HCT116 (cell line): ENCODE measurements at regions not wholly inside any gene's neighbourhood (a gene's known extent, or its start where the extent isn't known, plus 50 kb on each side); places are given as distances from the start of the nearest gene placed in this dataset.

Source experiments
- ATAC-seq: fragments of 200-7000 bp; cut with Tn5 transposase; 2 replicates; pipeline ENCODE4 v1.9.1; 2020; ENCODE audit warnings: mild to moderate bottlenecking, moderate library complexity
- BruUV-seq: library from RNA; stranded (reverse); fragments of 400-500 nt; replicated peaks from 2 replicates; lab custom pipeline; 2021; lab: Mats Ljungman, UMichigan
- CTCF ChIA-PET: fragments of 300-600 bp; sonication (Branson Sonifier 250); formaldehyde crosslinking; loops from one replicate; lab custom pipeline; 2021; ENCODE audit warnings: antibody characterized with exemption; lab: Charles Lee
- POLR2A ChIA-PET: fragments of 300-600, 350-600 bp; sonication (Branson Sonifier 250); formaldehyde crosslinking; loops from one replicate; lab custom pipeline; 2021; ENCODE audit warnings: antibody characterized with exemption; lab: Charles Lee
- RAD21 ChIA-PET, 2 experiments: fragments of 300-600 bp; sonication (Branson Sonifier 250); formaldehyde crosslinking; loops; one replicate each; lab custom pipeline; 2023; ENCODE audit warnings: low total read pairs in 2 of 2; ENCODE audit not compliant: uncharacterized antibody in 2 of 2, unreplicated experiment in 2 of 2, low non-redundant PET in 1 of 2; lab: Charles Lee
- DNase-seq: peaks from one replicate; pipeline ENCODE4 v3.0.0-alpha.2; 2010; ENCODE audit warnings: low read depth, low spot score
- H2AFZ ChIP-seq: fragments of 200-600 bp; shearing (Covaris generic), sonication (generic); 2 replicates; pipeline ENCODE4 v1.6.1; 2017; ENCODE audit warnings: low read depth, mixed run types, mixed read lengths, antibody characterized with exemption, low read length; ENCODE audit not compliant: poor library complexity, severe bottlenecking
- H3K27ac ChIP-seq: 2 replicates; pipeline ENCODE4 v1.5.1; 2012; ENCODE audit warnings: low read depth, low read length
- H3K27me3 ChIP-seq: fragments of 200-600 bp; sonication (generic); 2 replicates; pipeline ENCODE4 v1.6.1; 2016; ENCODE audit warnings: mixed run types, low read length, mixed read lengths; ENCODE audit not compliant: insufficient read depth
- H3K36me3 ChIP-seq, 2 experiments: fragments of 200-500 bp in 1 of 2; fragments of 200-600 bp in 1 of 2; sonication (Bioruptor generic) in 1 of 2; sonication (generic) in 1 of 2; 2 replicates each; pipeline versions ENCODE4 v1.5.1 to v1.6.1; 2014 to 2016; ENCODE audit warnings: low read length in 2 of 2, inconsistent platforms in 1 of 2, mixed read lengths in 1 of 2, mixed run types in 1 of 2; ENCODE audit not compliant: insufficient read depth in 2 of 2, control insufficient read depth in 1 of 2
- H3K4me1 ChIP-seq, 2 experiments: fragments of 200-600 bp in 1 of 2; sonication (generic) in 1 of 2; 2 replicates each; pipeline versions ENCODE4 v1.5.1 to v1.6.1; 2012 to 2017; ENCODE audit warnings: low read length in 2 of 2, inconsistent platforms in 1 of 2, mild to moderate bottlenecking in 1 of 2, mixed read lengths in 1 of 2, mixed run types in 1 of 2, moderate library complexity in 1 of 2; ENCODE audit not compliant: insufficient read depth in 2 of 2, control insufficient read depth in 1 of 2
- H3K4me2 ChIP-seq: fragments of 200-600 bp; sonication (generic); 2 replicates; pipeline ENCODE4 v1.6.1; 2017; ENCODE audit warnings: mixed run types, low read length, mixed read lengths
- H3K4me3 ChIP-seq, 2 experiments: fragments of 200-600 bp in 1 of 2; sonication (generic) in 1 of 2; replicated peaks in 1 of 2; 2 replicates each; pipeline ENCODE4 v1.5.1; 2011 to 2016; ENCODE audit warnings: low read length in 2 of 2, control low read depth in 1 of 2, low read depth in 1 of 2, mild to moderate bottlenecking in 1 of 2, mixed read lengths in 1 of 2, mixed run types in 1 of 2
- H3K79me2 ChIP-seq: fragments of 200-600 bp; sonication (generic); 2 replicates; pipeline ENCODE4 v1.6.1; 2017; ENCODE audit warnings: mild to moderate bottlenecking, mixed run types, low read length, moderate library complexity, mixed read lengths; ENCODE audit not compliant: insufficient read depth
- H3K9ac ChIP-seq: fragments of 200-600 bp; sonication (generic); 2 replicates; pipeline ENCODE4 v1.6.1; 2016; ENCODE audit warnings: low read length, mixed read lengths
- H3K9me2 ChIP-seq: fragments of 200-600 bp; sonication (generic), shearing (Covaris generic); 2 replicates; pipeline ENCODE4 v1.6.1; 2017; ENCODE audit warnings: mixed run types, mild to moderate bottlenecking, moderate library complexity; ENCODE audit not compliant: insufficient read depth
- H3K9me3 ChIP-seq, 2 experiments: fragments of 200-500 bp in 1 of 2; fragments of 200-600 bp in 1 of 2; sonication (Bioruptor generic) in 1 of 2; sonication (generic) in 1 of 2; 2 replicates each; pipeline ENCODE4 v1.6.1; 2014 to 2017; ENCODE audit warnings: low read length in 2 of 2, mixed read lengths in 2 of 2, inconsistent platforms in 1 of 2, low read depth in 1 of 2, mild to moderate bottlenecking in 1 of 2, mixed run types in 1 of 2, moderate library complexity in 1 of 2; ENCODE audit not compliant: control insufficient read depth in 1 of 2, insufficient read depth in 1 of 2
- H4K20me1 ChIP-seq: fragments of 200-600 bp; sonication (generic), shearing (Covaris generic); 2 replicates; pipeline ENCODE4 v1.6.1; 2017; ENCODE audit warnings: mixed run types, mild to moderate bottlenecking, moderate library complexity; ENCODE audit not compliant: insufficient read depth
- EZH2 ChIP-seq: fragments of 200-600 bp; sonication (generic); IDR thresholded peaks from 2 replicates; pipeline ENCODE4 v1.6.1; 2017; ENCODE audit warnings: antibody characterized with exemption, mixed run types
- FOSL1 ChIP-seq: IDR thresholded peaks from 2 replicates; pipeline ENCODE4 v1.6.1; 2012; ENCODE audit warnings: low read depth
- JUND ChIP-seq: IDR thresholded peaks from 2 replicates; pipeline ENCODE4 v1.6.1; 2012
- MAX ChIP-seq: IDR thresholded peaks from 2 replicates; pipeline ENCODE4 v1.6.1; 2012
- POLR2AphosphoS5 ChIP-seq: IDR thresholded peaks from 2 replicates; pipeline ENCODE4 v1.6.1; 2011; ENCODE audit warnings: mild to moderate bottlenecking, low read depth, low read length, moderate library complexity
- RAD21 ChIP-seq: IDR thresholded peaks from 2 replicates; pipeline ENCODE4 v1.6.1; 2012; ENCODE audit warnings: low read depth, mild to moderate bottlenecking
- REST ChIP-seq: IDR thresholded peaks from 2 replicates; pipeline ENCODE4 v1.6.1; 2012; ENCODE audit warnings: low read depth
- SIN3A ChIP-seq: IDR thresholded peaks from 2 replicates; pipeline ENCODE4 v1.6.1; 2012; ENCODE audit warnings: low read depth
- SRF ChIP-seq: IDR thresholded peaks from 2 replicates; pipeline ENCODE4 v1.6.1; 2012; ENCODE audit warnings: low read depth
- TCF7L2 ChIP-seq: IDR thresholded peaks from 2 replicates; pipeline ENCODE4 v1.7.0; 2011; ENCODE audit warnings: borderline replicate concordance, inconsistent platforms; ENCODE audit not compliant: insufficient read depth, insufficient read length; ENCODE audit errors: extremely low read depth
- YY1 ChIP-seq: IDR thresholded peaks from 2 replicates; pipeline ENCODE4 v1.6.1; 2011; ENCODE audit warnings: low read length, low read depth, moderate library complexity, mild to moderate bottlenecking; ENCODE audit not compliant: insufficient replicate concordance; ENCODE audit errors: extremely low read depth
- ZFX ChIP-seq: fragments of 450-650 bp; IDR thresholded peaks from 2 replicates; pipeline ENCODE4 v1.6.1; 2017
- ZNF274 ChIP-seq: fragments of 200-500 bp; sonication (Bioruptor generic); IDR thresholded peaks from 2 replicates; pipeline ENCODE4 v1.6.1; 2014; ENCODE audit warnings: mild to moderate bottlenecking, low read depth, low read length, inconsistent platforms
- intact Hi-C: fragments of 100-400 bp; cut with micrococcal nuclease; formaldehyde crosslinking; loops from 2 replicates; pipeline ENCODE4 v1.10.0; 2022
- TF ChIP-seq, protein P1 (sequence below), 3 experiments: fragments of 200-600 bp in 1 of 3; sonication (generic) in 1 of 3; IDR thresholded peaks in 2 of 3; conservative IDR thresholded peaks in 1 of 3; 2 replicates each; pipeline ENCODE4 v1.5.1; 2012 to 2017; ENCODE audit warnings: low read depth in 2 of 3, low read length in 2 of 3, antibody characterized with exemption in 1 of 3, borderline replicate concordance in 1 of 3, control low read depth in 1 of 3, mild to moderate bottlenecking in 1 of 3, mixed read lengths in 1 of 3, mixed run types in 1 of 3, moderate library complexity in 1 of 3; ENCODE audit not compliant: insufficient read depth in 1 of 3

GRCh38 chr4:169859366-169860216 lies 101.8 kb upstream of the HPF1 start:
- RAD21 ChIA-PET = no interaction called here
- BruUV-seq = no TSS peak
- POLR2A ChIA-PET = no interaction called here
- no peak overlapping the region for H3K9ac ChIP-seq
- H3K36me3 ChIP-seq = no peaks in the 10 kb centered on the region
- DNase-seq = no peak
- no peaks in the 10 kb centered on the region for H3K79me2 ChIP-seq
- no peak overlapping the region for H3K4me3 ChIP-seq
- no peaks in the 10 kb centered on the region for H4K20me1 ChIP-seq
- no peak overlapping the region for H3K4me2 ChIP-seq
- intact Hi-C loops = no loop called here
- H3K9me2 ChIP-seq = no peaks in the 10 kb centered on the region
- no peak for ATAC-seq
- H3K9me3 ChIP-seq = no peaks in the 10 kb centered on the region
- H3K27ac ChIP-seq = no peak overlapping the region
- no peak for TF ChIP-seq SIN3A
- no peak for TF ChIP-seq ZNF274
- TF ChIP-seq SRF = no peak
- TF ChIP-seq TCF7L2 = no peak
- TF ChIP-seq EZH2 = no peak
- no peak for TF ChIP-seq POLR2AphosphoS5
- no peak for TF ChIP-seq MAX
- no peak for TF ChIP-seq REST
- TF ChIP-seq YY1 = no peak
- TF ChIP-seq ZFX = no peak
- TF ChIP-seq FOSL1 = no peak
- TF ChIP-seq RAD21 = no peak
- TF ChIP-seq, protein P1, sequence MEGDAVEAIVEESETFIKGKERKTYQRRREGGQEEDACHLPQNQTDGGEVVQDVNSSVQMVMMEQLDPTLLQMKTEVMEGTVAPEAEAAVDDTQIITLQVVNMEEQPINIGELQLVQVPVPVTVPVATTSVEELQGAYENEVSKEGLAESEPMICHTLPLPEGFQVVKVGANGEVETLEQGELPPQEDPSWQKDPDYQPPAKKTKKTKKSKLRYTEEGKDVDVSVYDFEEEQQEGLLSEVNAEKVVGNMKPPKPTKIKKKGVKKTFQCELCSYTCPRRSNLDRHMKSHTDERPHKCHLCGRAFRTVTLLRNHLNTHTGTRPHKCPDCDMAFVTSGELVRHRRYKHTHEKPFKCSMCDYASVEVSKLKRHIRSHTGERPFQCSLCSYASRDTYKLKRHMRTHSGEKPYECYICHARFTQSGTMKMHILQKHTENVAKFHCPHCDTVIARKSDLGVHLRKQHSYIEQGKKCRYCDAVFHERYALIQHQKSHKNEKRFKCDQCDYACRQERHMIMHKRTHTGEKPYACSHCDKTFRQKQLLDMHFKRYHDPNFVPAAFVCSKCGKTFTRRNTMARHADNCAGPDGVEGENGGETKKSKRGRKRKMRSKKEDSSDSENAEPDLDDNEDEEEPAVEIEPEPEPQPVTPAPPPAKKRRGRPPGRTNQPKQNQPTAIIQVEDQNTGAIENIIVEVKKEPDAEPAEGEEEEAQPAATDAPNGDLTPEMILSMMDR (IDR thresholded peaks at IDR 0.05 in 2 of 3, conservative IDR thresholded peaks at IDR 0.05 in 1 of 3; ENCODE audit: borderline replicate concordance in 1 of 3, insufficient read depth in 1 of 3, low read depth in 2 of 3, low read length in 2 of 3) = no peak
- no peak for TF ChIP-seq JUND
- peaks cover 0 to 13% of the 10 kb centered on the region in 2 experiments; a peak in 2 of 4 replicates for H3K4me1 ChIP-seq
- no peaks in the 10 kb centered on the region for H3K27me3 ChIP-seq
- no peak overlapping the region for H2AFZ ChIP-seq
- CTCF ChIA-PET = no interaction called here
